HepG2 (cell line): ENCODE measurements at regions not wholly inside any gene's neighbourhood (a gene's known extent, or its start where the extent isn't known, plus 50 kb on each side); places are given as distances from the start of the nearest gene placed in this dataset.
A peak's percentile ranks its signal among the peaks of the same experiment; 100 is the strongest.

Experiments used
- EP300 ChIP-seq, 3 experiments: sonication (generic) in 1 of 3; formaldehyde crosslinking in 1 of 3; IDR thresholded peaks; 2 replicates each; pipeline versions ENCODE4 v1.5.1 to v1.6.1; 2011 to 2020; ENCODE audit warnings: low read depth in 2 of 3, low read length in 2 of 3, borderline replicate concordance in 1 of 3, improper control_type of control experiment in 1 of 3, mild to moderate bottlenecking in 1 of 3, missing genetic modification reagents in 1 of 3, moderate library complexity in 1 of 3
- FOXA3 ChIP-seq: IDR thresholded peaks from 2 replicates; pipeline ENCODE4 v1.6.1; 2016; ENCODE audit warnings: missing genetic modification reagents, missing compliant biosample characterization
- MTF2 ChIP-seq: sonication (generic); formaldehyde crosslinking; IDR thresholded peaks from 2 replicates; pipeline ENCODE4 v1.5.0; 2020; ENCODE audit warnings: missing genetic modification reagents, borderline replicate concordance
- NR2C2 ChIP-seq: sonication (generic); formaldehyde crosslinking; IDR thresholded peaks from 2 replicates; pipeline ENCODE4 v1.4.0; 2020; ENCODE audit warnings: missing genetic modification reagents, mild to moderate bottlenecking, moderate library complexity, borderline replicate concordance
- SALL1 ChIP-seq: sonication (generic); formaldehyde crosslinking; IDR thresholded peaks from 2 replicates; pipeline ENCODE4 v1.8.0; 2022; ENCODE audit warnings: mild to moderate bottlenecking, missing genetic modification reagents
- SAP130 ChIP-seq: IDR thresholded peaks from 2 replicates; pipeline ENCODE4 v1.6.1; 2016; ENCODE audit warnings: low read depth
- SRSF9 ChIP-seq: fragments of 200-400 bp; formaldehyde crosslinking; IDR thresholded peaks from 2 replicates; pipeline ENCODE4 v1.6.1; 2018; ENCODE audit warnings: borderline replicate concordance, mild to moderate bottlenecking, low read depth, low read length; ENCODE audit not compliant: insufficient read depth, poor library complexity, severe bottlenecking
- TBX2 ChIP-seq: sonication (generic); formaldehyde crosslinking; IDR thresholded peaks from 2 replicates; pipeline ENCODE4 v1.5.0; 2020; ENCODE audit warnings: missing genetic modification reagents, mild to moderate bottlenecking, borderline replicate concordance
- ZNF367 ChIP-seq: sonication (generic); formaldehyde crosslinking; IDR thresholded peaks from 2 replicates; pipeline ENCODE4 v1.4.0; 2020; ENCODE audit warnings: missing genetic modification reagents, borderline replicate concordance
- ZNF546 ChIP-seq: sonication (generic); formaldehyde crosslinking; conservative IDR thresholded peaks from 2 replicates; pipeline ENCODE4 v1.8.1; 2023; ENCODE audit warnings: mild to moderate bottlenecking, missing genetic modification reagents
- TF ChIP-seq, protein P1 (sequence below): sonication (generic); formaldehyde crosslinking; IDR thresholded peaks from 2 replicates; pipeline ENCODE4 v1.4.0; 2020; ENCODE audit warnings: missing genetic modification reagents
- TF ChIP-seq, protein P2 (sequence below): sonication (generic); formaldehyde crosslinking; IDR thresholded peaks from 2 replicates; pipeline ENCODE4 v1.8.0; 2022; ENCODE audit warnings: mild to moderate bottlenecking, missing genetic modification reagents; ENCODE audit not compliant: insufficient replicate concordance
- TF ChIP-seq, protein P3 (sequence below): sonication (generic); formaldehyde crosslinking; IDR thresholded peaks from 2 replicates; pipeline ENCODE4 v1.5.0; 2020; ENCODE audit warnings: mild to moderate bottlenecking, missing genetic modification reagents, moderate library complexity

DNA sequence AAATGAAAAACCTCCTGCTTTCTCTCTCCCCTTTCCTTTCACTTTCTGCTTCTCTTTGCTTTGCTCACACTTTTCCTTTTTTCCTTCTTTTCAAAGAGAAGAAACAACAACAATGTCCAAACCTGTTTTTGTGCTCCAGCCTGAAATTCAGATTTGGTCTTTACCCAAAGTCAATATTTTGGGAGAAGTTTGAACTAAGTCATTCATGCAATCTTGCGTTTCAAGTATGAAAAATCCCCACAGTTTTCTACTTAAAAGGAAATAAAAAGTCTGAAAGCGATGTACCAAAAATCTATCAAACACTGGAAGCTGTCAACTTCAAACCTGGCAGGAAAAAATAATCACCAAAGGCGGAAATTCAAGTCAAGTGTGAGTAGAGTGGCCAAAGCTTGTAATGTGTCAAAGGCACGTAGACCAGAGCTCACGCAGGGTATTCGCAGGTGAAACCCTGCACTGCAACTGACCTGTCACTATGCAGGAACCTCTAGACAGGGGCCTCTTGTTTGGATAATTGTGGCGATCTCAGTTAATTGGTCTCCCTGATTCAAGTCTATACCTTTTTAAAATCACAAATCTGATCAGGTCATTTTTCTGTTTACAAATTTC, 118.8 kb upstream of the GALNT15 start (continued):
- TF ChIP-seq, protein P1, sequence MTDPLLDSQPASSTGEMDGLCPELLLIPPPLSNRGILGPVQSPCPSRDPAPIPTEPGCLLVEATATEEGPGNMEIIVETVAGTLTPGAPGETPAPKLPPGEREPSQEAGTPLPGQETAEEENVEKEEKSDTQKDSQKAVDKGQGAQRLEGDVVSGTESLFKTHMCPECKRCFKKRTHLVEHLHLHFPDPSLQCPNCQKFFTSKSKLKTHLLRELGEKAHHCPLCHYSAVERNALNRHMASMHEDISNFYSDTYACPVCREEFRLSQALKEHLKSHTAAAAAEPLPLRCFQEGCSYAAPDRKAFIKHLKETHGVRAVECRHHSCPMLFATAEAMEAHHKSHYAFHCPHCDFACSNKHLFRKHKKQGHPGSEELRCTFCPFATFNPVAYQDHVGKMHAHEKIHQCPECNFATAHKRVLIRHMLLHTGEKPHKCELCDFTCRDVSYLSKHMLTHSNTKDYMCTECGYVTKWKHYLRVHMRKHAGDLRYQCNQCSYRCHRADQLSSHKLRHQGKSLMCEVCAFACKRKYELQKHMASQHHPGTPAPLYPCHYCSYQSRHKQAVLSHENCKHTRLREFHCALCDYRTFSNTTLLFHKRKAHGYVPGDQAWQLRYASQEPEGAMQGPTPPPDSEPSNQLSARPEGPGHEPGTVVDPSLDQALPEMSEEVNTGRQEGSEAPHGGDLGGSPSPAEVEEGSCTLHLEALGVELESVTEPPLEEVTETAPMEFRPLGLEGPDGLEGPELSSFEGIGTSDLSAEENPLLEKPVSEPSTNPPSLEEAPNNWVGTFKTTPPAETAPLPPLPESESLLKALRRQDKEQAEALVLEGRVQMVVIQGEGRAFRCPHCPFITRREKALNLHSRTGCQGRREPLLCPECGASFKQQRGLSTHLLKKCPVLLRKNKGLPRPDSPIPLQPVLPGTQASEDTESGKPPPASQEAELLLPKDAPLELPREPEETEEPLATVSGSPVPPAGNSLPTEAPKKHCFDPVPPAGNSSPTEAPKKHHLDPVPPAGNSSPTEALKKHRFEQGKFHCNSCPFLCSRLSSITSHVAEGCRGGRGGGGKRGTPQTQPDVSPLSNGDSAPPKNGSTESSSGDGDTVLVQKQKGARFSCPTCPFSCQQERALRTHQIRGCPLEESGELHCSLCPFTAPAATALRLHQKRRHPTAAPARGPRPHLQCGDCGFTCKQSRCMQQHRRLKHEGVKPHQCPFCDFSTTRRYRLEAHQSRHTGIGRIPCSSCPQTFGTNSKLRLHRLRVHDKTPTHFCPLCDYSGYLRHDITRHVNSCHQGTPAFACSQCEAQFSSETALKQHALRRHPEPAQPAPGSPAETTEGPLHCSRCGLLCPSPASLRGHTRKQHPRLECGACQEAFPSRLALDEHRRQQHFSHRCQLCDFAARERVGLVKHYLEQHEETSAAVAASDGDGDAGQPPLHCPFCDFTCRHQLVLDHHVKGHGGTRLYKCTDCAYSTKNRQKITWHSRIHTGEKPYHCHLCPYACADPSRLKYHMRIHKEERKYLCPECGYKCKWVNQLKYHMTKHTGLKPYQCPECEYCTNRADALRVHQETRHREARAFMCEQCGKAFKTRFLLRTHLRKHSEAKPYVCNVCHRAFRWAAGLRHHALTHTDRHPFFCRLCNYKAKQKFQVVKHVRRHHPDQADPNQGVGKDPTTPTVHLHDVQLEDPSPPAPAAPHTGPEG (CRISPR knock-in tag), result no peak
- no peak for TF ChIP-seq MTF2 (CRISPR knock-in tag)
- TF ChIP-seq SRSF9, result no peak
- no peak for TF ChIP-seq FOXA3 (CRISPR knock-in tag)
- TF ChIP-seq TBX2 (CRISPR knock-in tag), result peak; percentile 52; the same call in 1 of the 2 replicates
- TF ChIP-seq ZNF546 (CRISPR knock-in tag), result no peak
- peak; percentile 31; the same call in 1 of the 2 replicates for TF ChIP-seq SAP130 (CRISPR knock-in tag)
- TF ChIP-seq ZNF367 (CRISPR knock-in tag), result no peak
- TF ChIP-seq, protein P2, sequence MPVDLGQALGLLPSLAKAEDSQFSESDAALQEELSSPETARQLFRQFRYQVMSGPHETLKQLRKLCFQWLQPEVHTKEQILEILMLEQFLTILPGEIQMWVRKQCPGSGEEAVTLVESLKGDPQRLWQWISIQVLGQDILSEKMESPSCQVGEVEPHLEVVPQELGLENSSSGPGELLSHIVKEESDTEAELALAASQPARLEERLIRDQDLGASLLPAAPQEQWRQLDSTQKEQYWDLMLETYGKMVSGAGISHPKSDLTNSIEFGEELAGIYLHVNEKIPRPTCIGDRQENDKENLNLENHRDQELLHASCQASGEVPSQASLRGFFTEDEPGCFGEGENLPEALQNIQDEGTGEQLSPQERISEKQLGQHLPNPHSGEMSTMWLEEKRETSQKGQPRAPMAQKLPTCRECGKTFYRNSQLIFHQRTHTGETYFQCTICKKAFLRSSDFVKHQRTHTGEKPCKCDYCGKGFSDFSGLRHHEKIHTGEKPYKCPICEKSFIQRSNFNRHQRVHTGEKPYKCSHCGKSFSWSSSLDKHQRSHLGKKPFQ, result peak; percentile 80
- TF ChIP-seq NR2C2 (CRISPR knock-in tag), result no peak
- no peak for TF ChIP-seq EP300 (IDR thresholded peaks at IDR 0.05; ENCODE audit: low read depth in 2 of 2, low read length in 2 of 2)
- TF ChIP-seq EP300 (CRISPR knock-in tag; IDR thresholded peaks at IDR 0.05; ENCODE audit: borderline replicate concordance), result no peak
- TF ChIP-seq, protein P3, sequence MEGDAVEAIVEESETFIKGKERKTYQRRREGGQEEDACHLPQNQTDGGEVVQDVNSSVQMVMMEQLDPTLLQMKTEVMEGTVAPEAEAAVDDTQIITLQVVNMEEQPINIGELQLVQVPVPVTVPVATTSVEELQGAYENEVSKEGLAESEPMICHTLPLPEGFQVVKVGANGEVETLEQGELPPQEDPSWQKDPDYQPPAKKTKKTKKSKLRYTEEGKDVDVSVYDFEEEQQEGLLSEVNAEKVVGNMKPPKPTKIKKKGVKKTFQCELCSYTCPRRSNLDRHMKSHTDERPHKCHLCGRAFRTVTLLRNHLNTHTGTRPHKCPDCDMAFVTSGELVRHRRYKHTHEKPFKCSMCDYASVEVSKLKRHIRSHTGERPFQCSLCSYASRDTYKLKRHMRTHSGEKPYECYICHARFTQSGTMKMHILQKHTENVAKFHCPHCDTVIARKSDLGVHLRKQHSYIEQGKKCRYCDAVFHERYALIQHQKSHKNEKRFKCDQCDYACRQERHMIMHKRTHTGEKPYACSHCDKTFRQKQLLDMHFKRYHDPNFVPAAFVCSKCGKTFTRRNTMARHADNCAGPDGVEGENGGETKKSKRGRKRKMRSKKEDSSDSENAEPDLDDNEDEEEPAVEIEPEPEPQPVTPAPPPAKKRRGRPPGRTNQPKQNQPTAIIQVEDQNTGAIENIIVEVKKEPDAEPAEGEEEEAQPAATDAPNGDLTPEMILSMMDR (CRISPR knock-in tag), result no peak
- TF ChIP-seq SALL1 (CRISPR knock-in tag), result 0 out of 2 replicates have a peak, but pooled peaks have one; percentile 17
